ENCODE measurements at regions not wholly inside any gene's neighbourhood (a gene's known extent, or its start where the extent isn't known, plus 50 kb on each side); places are given as distances from the start of the nearest gene placed in this dataset.

- no peak for TF ChIP-seq CTCF (IDR thresholded peaks at IDR 0.05)
Measured at GRCh38 chr12:107845980-107846659, 71.6 kb downstream of the ASCL4 start.

GRCh38 chr12:107847430-107847829, 72.9 kb downstream of the ASCL4 start:
- no peak for TF ChIP-seq CTCF (IDR thresholded peaks at IDR 0.05)

GRCh38 chr12:107847830-107848229, 73.3 kb downstream of the ASCL4 start:
- no peak for TF ChIP-seq CTCF (IDR thresholded peaks at IDR 0.05)

GRCh38 chr12:107853479-107853878, 79.0 kb downstream of the ASCL4 start:
- TF ChIP-seq CTCF (IDR thresholded peaks at IDR 0.05), result no peak

- TF ChIP-seq CTCF (IDR thresholded peaks at IDR 0.05), result no peak
Measured at GRCh38 chr12:107855471-107855870, 81.0 kb downstream of the ASCL4 start.

- TF ChIP-seq CTCF (IDR thresholded peaks at IDR 0.05), result no peak
Measured at GRCh38 chr12:107856096-107856495, 81.6 kb downstream of the ASCL4 start.

- no peak for TF ChIP-seq CTCF (IDR thresholded peaks at IDR 0.05)
Measured at GRCh38 chr12:107857191-107857590, 82.7 kb downstream of the ASCL4 start.

GRCh38 chr12:107859367-107859766, 84.9 kb downstream of the ASCL4 start:
- TF ChIP-seq CTCF (IDR thresholded peaks at IDR 0.05), result no peak
